ENCODE measurements at regions not wholly inside any gene's neighbourhood (a gene's known extent, or its start where the extent isn't known, plus 50 kb on each side); places are given as distances from the start of the nearest gene placed in this dataset.
"Not testable (repeated sequence)": the region's sequence is repeated elsewhere in the genome, so short reads cannot be mapped to it uniquely, and the experiment has no call there.

DNA sequence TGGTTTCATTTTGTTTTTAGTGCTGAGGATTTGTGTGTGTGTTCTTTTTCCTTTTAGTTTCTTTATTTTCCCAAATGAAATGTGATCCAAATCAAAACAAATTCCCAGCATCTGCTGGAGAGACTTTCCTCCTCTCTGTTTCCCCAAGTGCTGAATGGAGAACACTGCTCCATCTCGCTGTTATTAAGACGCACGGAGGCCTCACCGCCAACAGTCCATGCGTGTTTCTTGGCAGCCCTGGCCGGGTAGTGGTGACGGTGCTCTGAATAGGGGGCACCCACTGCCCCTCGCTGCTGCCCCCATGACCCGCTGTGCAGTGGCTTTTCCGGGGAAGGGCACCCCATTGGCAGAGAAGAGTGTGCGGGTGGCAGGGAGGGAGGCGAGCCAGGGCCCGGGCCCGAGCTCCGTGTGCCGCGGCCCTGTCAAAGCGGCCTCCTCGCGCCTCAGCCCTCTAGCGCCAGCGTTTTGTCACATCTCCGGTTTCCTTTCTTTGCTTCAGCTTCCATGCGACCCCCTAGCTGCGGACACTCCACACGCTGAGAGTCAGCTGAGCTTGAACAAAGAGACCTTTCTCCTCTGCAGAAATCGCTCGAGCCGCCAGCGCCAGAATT, 473.7 kb upstream of the SALL3 start:
- TF ChIP-seq, protein P1, sequence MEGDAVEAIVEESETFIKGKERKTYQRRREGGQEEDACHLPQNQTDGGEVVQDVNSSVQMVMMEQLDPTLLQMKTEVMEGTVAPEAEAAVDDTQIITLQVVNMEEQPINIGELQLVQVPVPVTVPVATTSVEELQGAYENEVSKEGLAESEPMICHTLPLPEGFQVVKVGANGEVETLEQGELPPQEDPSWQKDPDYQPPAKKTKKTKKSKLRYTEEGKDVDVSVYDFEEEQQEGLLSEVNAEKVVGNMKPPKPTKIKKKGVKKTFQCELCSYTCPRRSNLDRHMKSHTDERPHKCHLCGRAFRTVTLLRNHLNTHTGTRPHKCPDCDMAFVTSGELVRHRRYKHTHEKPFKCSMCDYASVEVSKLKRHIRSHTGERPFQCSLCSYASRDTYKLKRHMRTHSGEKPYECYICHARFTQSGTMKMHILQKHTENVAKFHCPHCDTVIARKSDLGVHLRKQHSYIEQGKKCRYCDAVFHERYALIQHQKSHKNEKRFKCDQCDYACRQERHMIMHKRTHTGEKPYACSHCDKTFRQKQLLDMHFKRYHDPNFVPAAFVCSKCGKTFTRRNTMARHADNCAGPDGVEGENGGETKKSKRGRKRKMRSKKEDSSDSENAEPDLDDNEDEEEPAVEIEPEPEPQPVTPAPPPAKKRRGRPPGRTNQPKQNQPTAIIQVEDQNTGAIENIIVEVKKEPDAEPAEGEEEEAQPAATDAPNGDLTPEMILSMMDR (IDR thresholded peaks at IDR 0.05; ENCODE audit: low read depth, low read length): no peak
- no peak for TF ChIP-seq POLR2A (IDR thresholded peaks at IDR 0.05; ENCODE audit: extremely low read depth, insufficient read length)
- TF ChIP-seq, protein P2, sequence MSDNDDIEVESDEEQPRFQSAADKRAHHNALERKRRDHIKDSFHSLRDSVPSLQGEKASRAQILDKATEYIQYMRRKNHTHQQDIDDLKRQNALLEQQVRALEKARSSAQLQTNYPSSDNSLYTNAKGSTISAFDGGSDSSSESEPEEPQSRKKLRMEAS (IDR thresholded peaks at IDR 0.05; ENCODE audit: low read depth, low read length): no peak
- TF ChIP-seq MYC (IDR thresholded peaks at IDR 0.05; ENCODE audit: low read depth, low read length): no peak
- DNase-seq (ENCODE audit: low read depth): no peak
- H3K4me3 ChIP-seq (ENCODE audit: low read depth, low read length): no peak overlapping the region

DNA sequence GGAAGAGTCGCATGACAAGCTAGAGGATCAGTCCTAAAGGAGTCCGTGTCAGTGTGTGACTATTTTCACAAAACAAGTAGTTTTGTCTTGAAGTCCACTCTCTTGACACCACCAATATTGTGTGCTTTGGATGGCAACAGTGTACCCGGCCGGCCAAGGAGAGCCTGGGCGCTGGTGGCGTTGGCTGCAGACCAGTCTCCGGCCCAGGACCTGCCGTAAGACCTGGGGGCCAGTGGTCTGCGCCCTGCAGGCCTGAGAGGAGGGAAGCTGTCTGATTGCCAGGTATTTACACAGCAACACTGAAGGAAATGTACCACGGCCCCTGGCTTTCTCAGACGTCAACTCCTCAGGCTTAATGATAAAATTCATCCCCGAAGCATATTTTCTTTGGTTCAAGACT, 472.4 kb upstream of the SALL3 start:
- H3K4me3 ChIP-seq (ENCODE audit: low read depth, low read length): no peak overlapping the region
- no peak for DNase-seq (ENCODE audit: low read depth)
- TF ChIP-seq POLR2A (IDR thresholded peaks at IDR 0.05; ENCODE audit: extremely low read depth, insufficient read length) (no peak), MYC (IDR thresholded peaks at IDR 0.05; ENCODE audit: low read depth, low read length) (no peak)
- TF ChIP-seq, protein P2 (IDR thresholded peaks at IDR 0.05; ENCODE audit: low read depth, low read length): no peak
- TF ChIP-seq, protein P1 (IDR thresholded peaks at IDR 0.05; ENCODE audit: low read depth, low read length): no peak

DNA sequence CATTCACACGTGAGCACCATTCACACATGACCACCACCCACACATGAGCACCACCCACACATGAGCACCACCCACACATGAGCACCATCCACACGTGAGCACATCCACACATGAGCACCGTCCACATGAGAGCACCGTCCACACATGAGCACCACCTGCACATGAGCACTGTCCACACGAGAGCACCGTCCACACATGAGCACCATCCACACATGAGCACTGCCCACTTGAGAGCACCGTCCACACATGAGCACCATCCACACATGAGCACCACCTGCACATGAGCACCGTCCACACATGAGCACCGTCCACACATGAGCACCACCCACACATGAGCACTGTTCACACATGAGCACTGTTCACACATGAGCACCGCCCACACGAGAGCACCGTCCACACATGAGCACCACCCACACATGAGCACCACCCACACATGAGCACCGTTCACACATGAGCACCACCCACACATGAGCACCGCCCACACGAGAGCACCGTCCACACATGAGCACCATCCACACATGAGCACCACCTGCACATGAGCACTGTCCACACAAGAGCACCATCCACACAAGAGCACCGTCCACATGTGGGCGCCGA, 471.3 kb upstream of the SALL3 start:
- H3K4me3 ChIP-seq (ENCODE audit: low read depth, low read length); DNase-seq (ENCODE audit: low read depth): not testable (repeated sequence)

DNA sequence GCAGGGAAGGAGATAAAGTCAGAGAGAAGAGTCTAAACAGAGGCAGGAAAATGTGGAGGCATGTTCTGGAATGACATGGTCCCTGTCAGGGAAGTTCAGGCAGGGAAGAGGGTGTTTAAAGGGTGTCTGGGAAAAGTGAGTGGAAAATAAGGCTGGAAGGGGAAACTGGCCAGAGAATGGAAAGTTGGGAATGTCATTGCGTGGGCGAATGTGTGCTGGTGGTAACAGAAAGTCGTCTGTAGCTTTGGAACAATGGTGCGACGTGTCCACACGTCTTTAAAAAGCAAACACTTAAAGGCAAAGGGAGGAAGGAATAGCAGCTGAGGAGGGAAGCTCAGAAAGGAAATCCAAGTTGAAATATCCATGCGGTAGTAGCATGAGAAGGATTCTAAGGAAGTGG, 469.5 kb upstream of the SALL3 start:
- no peak overlapping the region for H3K4me3 ChIP-seq (ENCODE audit: low read depth, low read length)
- TF ChIP-seq POLR2A (IDR thresholded peaks at IDR 0.05; ENCODE audit: extremely low read depth, insufficient read length) (no peak), MYC (IDR thresholded peaks at IDR 0.05; ENCODE audit: low read depth, low read length) (no peak)
- TF ChIP-seq, protein P1 (IDR thresholded peaks at IDR 0.05; ENCODE audit: low read depth, low read length): no peak
- TF ChIP-seq, protein P2 (IDR thresholded peaks at IDR 0.05; ENCODE audit: low read depth, low read length): no peak
- DNase-seq (ENCODE audit: low read depth): no peak

DNA sequence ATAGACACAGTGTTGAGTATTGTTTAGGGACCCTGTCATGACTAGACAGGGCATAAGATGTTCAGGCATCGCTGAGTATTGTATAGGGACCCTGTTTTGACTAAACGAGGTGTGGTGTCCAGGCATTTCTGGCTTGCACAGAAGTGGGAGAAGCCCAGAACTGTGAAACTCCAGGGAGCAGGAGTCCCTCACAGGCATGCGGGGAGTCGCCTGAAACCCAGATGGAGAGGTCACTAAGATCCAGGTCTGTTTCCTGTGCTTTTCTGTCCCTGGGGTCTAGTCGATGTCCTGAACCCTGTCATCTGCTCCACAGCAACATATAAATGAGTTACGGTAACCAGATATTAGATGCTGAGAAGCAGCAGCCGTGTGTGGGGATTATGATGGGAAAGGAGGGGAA, 469.0 kb upstream of the SALL3 start:
- DNase-seq (ENCODE audit: low read depth): no peak
- H3K4me3 ChIP-seq (ENCODE audit: low read depth, low read length): no peak overlapping the region
- TF ChIP-seq, protein P1 (IDR thresholded peaks at IDR 0.05; ENCODE audit: low read depth, low read length): no peak
- TF ChIP-seq, protein P2 (IDR thresholded peaks at IDR 0.05; ENCODE audit: low read depth, low read length): no peak
- no peak for TF ChIP-seq POLR2A (IDR thresholded peaks at IDR 0.05; ENCODE audit: extremely low read depth, insufficient read length)
- TF ChIP-seq MYC (IDR thresholded peaks at IDR 0.05; ENCODE audit: low read depth, low read length): no peak

DNA sequence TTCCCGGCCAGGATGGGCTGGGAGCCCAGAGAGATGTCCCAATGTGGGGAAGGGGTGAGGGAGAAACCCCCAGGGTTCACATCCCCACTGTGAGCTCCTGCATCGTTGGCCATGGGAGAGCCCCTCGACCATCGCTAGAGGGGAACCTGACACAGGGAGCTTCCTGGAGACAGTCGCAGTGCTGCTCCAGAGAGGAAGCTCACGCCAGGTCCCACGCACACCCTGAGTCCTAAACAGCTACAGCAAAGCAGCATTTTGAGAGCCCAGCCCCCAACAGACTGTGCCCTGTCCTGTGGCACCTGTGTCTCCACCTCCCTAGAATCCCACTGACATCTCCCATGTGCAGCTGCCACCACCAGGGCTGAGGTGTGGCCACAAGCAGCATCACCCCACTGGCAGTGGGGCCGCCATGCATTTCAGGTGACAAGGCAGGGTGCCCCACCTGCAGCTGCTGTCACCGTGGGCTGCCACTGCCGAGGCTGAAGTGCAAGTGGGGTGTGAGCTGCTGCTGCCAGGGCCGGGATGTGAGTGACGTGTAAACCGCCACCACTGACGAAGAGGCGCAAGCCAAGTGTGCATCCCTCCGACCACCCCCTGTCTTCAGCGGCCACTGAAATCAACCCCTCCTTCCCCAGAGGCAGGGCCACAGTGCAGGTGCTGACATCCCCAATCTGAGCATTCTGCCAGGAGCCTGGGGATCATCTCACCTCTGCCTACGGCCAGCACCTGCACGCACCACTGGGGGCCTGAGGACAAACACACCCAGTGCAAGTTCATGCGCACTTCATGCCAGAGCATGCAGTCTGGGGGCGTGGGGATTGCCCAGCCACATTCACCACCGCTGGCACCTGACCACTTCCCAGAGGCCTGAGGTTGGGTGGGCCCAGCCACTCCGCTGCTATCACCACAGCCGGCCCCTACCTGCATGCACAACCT, 467.7 kb upstream of the SALL3 start:
- DNase-seq (ENCODE audit: low read depth): no peak
- no peak overlapping the region for H3K4me3 ChIP-seq (ENCODE audit: low read depth, low read length)
- TF ChIP-seq MYC (IDR thresholded peaks at IDR 0.05; ENCODE audit: low read depth, low read length) (no peak), POLR2A (IDR thresholded peaks at IDR 0.05; ENCODE audit: extremely low read depth, insufficient read length) (no peak)
